NCI-H1105 treated with DMSO at 0.1 percent for 48 hours (cell line): ENCODE measurements at regions not wholly inside any gene's neighbourhood (a gene's known extent, or its start where the extent isn't known, plus 50 kb on each side); places are given as distances from the start of the nearest gene placed in this dataset.
A peak's percentile ranks its signal among the peaks of the same experiment; 100 is the strongest.

Source experiments
- DNase-seq: peaks from one replicate; lab custom pipeline; 2025; lab: John Stamatoyannopoulos, UW

DNA sequence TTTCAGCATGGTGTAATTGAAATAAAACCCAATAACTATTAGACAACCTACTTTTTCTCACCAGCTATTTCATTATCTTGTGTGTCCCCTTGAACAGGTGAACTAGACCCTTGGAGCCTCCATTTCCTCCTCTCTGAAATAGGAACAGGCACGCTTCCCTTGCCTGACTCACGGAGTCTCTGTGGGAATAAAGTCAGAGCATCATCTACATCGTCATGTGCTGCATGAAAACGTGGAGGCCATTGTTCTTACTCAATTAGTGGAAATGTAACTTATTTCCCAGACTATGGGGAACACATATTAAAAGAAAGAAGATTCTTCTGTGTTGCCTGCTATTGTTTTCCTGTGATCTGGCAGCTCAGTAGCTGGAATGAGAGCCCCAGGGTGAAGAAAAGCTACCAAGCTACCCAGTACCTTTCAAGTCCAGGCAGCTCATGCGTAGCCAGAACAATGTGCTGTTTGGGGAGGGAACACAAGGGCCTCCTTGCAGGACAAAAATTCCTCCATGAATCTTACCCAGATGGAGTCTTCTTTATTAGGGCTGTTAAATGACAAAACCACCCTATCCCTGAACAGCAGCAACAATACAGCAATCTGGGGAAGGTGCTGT lies 59.8 kb downstream of the SOX11 start:
- DNase-seq: no peak

DNA sequence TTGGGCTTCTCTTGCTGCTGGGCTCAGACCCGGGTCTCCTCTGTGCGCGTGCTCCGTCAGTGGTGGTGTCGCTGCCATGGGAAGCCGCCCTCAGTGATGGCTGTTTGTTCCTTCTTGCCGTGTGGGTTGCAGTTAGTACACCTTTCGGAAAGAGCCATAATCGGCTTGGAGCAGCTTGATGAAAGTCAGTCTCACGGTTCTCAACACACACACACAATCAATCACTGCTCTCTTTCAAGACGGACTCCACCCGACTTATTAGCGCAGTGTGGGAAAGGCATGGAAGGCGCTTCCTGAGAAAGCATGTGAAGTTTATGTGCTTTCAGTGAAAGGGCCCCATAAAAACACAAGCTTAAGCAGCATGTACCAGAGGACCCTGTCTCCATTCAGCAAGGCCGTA lies 64.1 kb downstream of the SOX11 start:
- DNase-seq: no peak

DNA sequence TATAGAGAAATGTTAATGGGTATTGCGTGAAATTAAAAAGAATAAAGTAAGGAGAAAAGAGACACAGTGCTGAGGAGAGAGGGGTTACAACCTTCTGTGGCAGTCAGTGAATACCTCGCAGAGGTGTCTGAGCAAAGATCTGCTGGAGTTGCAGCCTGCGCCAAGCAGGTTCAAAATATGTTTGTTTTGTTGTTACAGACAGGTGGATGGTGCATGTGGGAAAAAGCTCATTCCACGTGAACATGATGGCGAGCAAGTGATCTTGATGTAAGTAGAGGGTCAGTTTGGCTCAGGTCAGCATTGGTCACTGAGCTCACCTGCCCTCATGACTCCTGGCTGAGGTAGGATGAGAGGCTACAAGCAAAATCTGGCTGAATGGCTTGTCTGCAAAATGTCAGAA lies 66.2 kb downstream of the SOX11 start:
- no peak for DNase-seq

DNA sequence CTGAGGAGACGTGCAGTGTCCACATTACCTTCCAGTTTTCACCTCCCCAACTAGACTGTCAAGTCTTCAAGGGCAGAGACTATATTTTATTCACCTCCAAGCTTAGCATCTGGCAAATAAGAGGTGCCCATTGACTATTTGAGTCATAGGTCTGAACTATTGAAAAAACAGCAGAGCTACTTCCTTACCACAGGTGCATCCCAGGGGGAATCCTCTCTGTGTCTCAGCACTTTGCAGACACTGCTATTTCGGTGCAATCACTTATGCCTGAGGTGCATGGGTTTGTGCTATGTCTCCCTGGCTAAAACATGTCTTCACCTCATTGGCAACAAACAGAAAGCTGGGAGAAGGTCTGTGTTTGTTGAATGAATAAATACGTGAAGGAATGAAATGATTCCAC lies 67.8 kb downstream of the SOX11 start:
- DNase-seq: no peak

DNA sequence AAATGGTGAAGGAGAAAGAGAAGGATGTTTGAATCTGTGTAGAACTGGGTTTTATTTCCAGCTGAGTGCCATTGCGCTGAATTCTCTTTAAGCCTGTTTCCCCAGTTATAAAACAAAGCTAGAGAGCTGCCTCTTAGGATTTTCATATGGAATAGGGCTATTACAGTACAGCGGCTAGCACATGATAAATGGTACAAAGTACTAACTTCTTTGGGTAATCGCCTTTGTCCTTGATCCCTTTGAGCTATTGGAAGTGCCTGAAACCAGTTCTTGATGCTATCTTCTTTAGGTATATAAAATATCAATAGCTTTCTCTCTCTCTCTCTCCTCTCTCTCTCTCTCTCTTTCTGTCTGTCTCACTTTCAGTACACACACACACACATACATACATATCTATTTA lies 71.3 kb downstream of the SOX11 start:
- DNase-seq: no peak

DNA sequence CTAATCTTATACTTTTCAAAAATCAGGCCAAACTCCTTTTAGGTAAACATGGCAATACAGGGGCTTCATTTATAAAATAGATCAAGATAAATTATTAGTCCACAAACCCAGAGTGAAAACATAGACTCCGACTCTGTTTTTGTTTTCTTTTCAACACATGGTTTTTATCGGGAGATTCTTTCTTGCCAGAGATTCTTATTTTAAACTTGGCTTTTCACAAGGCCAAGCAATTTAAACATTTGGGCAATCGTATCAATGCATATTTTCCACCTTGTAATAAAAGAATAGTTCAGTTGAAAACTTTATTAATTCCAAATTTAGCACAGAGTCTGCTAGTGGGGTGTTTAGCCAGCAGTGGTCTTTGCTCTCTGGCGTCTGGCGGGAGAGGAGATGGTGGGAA lies 71.9 kb downstream of the SOX11 start:
- no peak for DNase-seq

DNA sequence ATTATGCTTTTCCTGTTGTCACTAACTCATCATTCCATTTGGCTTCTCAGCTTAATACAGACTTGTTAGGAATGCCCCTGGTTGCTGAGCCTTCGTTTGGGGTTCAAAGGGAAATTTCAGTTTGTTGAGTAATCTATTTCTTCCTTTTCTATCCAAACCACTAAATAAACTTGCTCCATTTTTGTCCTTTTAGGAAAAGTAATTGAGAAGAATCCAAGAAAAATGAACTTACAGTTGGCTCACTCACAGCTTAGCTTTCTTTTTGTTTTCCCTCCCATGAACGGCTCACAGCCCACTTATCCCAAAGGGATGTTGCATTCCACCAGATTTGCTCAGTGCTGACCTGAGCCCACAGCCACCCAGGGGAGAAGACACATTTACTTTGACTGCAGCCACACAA lies 73.9 kb downstream of the SOX11 start:
- no peak for DNase-seq

DNA sequence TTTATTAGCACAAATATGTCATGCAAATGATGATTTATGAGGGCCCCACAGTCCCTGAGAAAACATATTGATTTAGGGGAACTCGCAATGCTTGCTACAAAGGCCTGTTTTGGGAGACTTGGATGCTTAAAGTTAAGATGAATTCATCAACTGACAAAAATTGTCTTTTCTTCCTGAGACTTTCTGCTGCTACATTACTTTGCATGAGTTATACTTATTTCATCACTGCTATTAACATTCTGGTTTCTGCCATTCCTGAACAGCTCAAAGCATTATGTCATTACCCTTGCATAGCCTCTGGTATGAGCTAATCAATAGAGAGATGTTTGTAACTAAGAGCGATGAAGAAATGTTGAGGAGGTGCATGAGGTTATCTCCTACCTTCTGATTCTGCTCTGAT lies 74.4 kb downstream of the SOX11 start:
- DNase-seq: no peak

DNA sequence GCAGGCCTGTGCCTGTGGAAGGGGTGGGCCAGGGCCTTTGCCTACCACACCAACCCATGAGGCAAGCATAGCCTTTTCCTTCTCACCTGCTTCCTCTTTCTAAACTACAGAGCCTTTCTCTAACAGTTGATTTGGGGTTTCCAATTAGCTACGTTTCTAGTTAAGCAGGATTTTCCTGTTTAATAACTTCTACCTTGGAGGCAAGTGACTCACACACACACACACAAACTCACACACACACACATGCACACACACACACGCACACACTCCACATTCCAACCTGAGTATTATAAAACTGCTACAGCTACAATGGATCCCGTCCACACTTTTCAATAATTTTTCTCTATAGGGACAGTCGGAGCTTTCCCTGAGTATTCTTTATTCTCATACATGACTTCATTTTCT lies 84.9 kb downstream of the SOX11 start:
- DNase-seq: no peak

DNA sequence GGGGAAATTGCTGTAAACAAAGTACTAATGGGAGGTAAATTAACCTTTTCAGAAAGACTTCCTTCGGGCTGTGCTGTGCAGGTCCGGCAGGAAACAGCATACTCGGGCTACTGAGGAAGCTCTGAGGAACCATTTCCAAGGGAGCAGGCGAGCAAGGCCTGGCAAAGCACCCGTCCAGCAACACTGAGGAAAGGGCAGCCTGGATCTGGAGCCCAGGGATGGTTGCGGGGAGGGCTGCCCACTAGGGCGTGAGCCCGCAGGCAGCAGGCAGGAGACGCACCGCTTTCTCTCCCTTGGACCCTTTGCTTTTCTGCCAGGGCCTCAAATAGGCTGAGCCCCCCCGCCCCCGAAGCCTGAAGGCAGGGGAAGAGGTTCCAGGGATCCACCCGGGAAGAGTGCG lies 89.5 kb downstream of the SOX11 start:
- no peak for DNase-seq

DNA sequence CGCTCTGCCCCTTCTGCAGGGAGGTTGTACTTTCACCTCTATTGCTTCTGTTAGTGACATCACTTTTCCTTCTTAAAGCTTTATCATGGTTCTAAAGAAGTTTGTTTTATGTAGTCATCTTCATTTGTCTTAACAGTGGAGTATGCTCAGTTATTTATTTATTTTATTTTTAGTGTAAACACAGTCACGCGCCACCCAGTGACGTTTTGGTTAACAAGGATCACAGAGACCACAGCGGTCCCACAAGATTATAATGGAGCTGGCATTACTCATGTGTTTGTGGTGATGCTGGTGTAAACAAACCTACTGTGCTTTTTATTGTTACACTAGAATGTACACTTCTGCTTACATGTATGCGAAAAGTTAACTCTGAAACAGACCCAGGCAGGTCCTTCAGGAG lies 89.9 kb downstream of the SOX11 start:
- DNase-seq: no peak

DNA sequence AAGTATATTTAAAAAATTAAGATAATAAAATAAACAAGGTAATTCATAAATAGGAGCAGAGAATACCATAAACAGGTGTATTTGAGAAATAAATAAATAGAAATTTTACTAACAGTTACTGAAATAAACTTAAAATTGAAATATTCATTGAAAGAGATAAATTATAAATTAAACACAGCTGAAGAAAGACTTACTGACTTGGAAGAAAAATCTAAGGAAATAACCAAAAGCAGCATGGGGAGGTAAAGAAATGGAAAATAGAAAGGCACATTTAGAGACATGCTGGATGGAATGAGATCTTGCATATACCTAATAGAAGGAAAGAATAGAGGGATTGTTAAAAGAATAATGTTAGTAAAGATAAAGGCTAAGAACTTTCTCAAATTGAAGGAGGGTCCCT lies 96.3 kb downstream of the SOX11 start:
- no peak for DNase-seq

DNA sequence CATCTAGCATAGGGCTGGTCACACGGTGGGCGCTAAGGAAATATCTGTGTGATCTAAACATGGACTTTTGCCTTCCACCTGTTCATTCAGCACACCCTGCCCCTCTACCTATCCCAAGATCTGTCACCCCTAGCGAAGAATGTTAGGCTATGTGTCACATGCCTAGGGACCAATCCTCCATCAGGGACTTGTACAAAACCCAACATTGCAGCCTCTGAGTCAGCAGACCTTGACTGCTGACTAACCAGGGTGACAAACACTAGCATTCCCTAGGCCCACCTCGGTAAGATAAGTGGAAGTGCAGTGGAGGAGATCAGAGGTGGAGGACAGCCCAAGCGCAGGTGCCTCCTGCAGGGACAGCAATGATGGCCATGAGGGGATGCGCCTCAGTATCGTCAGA lies 99.2 kb downstream of the SOX11 start:
- no peak for DNase-seq

DNA sequence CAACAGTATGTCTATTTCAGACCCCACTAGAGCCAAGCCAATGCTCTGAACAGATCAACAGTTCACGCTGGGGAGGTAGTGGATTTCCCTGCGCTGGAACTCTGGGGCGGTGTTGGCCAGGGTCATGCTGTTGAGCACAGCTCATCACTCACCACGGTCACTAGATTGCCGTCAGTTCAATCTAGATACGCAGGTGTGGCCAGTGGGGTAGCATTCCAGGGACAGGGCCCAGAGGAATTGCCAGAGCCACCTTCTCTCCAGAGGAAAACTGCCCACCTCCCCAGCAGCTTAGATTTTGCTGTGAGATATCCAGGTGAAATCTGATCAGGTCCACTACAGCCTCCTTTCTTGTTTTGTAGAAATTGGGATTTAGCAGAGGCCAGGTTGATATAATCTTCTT lies 101.8 kb downstream of the SOX11 start:
- no peak for DNase-seq

DNA sequence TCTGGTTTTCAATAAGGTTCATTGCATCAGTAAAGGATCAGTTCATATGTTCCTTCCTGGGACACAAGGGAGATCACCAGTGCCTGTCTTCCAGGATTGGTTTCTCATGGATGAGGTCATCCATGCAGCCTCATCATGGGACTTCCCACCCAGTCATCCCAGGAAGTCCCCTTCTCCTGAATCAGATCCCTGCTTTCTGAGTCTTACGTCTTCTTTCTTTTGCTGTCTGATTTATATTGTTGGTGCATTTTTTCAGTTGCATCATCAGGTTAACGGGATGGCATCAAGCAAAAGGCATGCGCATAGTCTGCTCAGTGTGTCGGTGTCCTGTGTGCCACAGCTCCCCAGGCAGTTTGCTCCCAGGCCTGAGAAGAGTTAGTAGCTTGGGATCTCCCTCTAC lies 105.9 kb downstream of the SOX11 start:
- DNase-seq: no peak

DNA sequence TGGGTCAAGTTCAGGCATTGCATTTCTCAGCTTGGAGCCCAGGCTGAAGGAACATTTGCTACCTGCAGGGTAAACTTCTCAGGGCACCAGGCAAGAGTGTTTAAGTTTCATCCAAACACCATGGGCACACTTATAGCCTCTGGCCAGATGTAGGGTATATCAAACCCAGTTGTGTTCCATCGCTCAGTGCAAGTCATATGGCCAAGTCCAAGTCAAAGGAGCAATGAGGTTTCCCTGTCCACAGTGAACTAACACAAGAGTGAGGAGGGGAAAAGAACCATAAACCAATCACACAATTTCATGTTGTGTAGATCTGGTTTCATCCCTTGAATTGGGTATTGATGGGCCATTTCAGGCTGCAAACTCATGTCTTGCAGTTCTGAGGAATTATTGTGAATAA lies 107.2 kb downstream of the SOX11 start:
- DNase-seq: no peak

DNA sequence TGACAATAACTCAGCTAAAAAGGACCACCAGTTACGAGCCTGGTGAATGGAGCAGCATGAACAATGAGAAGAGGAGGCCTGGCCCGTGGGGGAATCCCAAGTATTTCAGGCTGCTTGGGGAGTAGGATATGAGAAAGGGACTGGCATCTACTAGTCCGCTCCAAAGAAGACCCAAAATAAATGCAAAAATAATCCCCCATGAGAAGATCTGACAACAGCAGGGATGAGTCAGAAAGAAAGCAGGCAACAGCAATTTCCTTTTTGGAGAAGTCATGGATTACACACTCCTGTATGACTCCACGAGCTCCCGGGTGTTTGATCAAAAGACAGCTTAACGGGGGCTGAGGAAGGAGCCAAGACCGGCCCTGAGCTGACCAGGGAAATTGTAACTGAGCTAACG lies 111.4 kb downstream of the SOX11 start:
- DNase-seq: no peak

DNA sequence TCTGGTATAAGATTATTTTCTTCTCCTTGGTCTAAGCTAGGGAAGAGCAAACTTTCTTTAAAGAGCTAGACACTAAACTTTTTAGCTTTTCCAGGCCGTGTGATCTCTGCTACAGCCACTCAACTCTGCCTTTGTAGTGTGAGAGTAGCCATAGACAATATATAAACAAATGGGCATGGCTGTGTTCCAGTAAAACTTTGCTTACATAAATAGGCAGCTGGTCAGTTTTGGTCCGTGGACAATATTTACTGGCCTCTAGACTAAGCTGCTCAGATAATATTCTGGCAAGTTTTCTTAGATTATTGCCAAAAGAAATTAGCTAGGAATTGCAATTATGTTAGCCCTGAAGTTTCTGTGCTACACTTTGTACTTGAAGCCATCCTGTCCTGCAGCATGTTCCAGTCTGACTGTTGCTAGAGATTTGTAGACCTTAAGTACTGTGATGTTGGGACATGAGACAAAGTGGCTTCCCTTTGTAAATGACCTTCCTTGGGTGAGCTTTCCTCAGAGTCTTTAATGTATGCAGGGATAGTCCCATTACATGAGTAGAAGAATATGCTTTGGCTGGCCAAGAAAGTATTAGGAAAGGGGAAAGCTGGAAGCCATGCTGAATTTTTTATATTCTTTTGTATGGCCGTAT lies 126.9 kb downstream of the SOX11 start:
- DNase-seq: no peak

DNA sequence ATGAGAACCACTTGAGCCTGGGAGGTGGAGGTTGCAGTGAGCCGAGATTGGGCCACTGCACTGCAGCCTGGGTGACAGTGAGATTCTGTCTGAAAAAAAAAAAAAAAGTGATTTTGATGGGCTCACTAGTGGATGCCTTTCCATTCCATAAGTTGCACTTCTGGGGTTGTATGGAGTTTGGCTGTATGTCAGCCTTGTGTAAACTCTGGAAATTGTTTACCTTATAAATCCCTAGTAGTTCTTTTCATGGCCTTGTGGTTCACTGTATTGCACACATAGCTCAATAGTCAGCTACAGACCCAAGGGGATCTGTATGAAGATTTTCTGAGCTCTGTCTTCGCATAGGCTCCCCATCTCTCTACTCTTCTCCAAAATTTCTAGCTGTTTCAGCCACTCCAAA lies 131.9 kb downstream of the SOX11 start:
- DNase-seq: no peak

DNA sequence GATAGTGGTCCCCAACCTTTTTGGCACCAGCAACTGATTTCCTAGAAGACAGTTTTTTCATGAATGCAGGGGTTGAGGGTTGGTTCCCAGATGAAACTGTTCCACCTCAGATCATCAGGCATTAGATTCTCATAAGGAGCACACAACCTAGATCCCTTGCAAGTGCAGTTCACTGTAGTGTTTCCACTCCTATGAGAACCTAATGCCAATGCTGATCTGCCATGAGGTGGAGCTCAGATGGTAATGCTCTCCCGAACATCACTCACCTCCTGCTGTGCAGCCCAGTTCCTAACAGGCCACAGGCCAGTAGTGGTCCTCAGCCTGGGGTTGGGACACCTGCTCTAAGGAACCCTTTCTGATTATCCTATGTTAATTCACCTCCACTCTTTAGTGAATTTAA lies 133.5 kb downstream of the SOX11 start:
- no peak for DNase-seq

DNA sequence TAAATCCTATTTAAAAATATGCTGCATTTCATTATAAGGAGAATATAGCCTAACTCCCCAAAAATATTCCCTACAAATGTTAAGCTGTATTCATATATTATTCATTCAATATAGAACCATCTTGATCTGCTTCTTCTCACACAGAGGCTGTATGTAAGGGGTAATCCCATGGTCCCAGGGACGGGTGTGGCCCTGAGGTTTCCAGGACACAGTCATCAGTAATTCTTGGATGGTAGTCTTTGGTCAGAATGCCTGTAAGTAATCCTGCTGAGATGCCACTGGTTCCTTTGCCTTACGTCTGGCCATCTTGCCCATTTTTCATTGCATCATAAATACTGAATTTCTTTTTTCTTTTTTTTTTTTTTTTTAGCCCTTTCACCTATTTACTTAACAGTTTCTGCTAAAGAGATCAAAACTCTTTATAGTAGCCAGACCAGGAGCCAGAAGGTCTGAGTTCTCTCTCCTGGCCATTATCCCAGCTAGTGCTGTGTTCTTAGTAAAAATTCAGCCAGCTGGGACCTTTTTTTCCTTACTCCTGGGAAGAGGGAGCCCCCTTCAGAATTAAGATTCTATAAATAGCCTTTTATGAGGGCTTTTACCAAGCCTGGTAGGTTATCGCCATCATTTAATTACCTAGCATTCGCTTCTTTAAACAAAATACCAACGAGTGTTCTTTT lies 134.9 kb downstream of the SOX11 start:
- peak; percentile 2 for DNase-seq

DNA sequence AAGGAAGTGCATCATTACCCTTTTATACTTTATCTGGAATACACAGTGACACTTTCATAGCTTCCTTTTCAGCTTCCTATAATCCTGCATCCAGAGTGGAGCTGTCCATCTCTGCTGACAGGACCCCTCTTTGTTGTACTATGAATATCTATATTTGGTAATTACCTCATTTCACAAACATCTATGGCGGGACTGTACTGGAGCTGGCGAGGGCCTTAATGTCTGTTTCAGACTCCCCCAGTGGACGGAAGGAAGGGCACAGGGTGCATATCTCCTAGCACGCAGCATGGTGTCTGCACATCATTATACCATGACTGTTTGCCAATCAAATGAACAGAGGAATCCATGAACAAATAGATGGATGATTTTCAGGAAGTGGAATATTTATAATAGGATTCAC lies 142.3 kb downstream of the SOX11 start:
- DNase-seq: no peak

DNA sequence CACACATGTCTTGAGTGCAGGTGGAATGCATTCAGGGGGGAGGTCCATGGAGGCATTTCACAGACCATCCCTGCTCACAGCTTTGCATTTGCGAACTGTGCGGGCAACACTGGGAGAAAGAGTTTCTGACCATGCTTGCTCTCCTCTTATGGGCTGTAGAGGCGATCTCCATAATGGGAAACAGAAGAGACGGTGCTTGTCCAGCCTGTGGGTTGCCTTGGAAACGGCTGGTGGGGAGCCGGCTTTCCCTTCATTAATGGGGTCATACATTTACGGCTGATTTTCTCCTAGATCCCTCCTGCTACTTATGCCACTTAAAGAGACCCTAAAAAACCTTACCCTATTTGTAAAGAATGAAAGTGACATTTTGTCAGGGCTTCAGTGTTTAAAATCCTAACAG lies 147.4 kb downstream of the SOX11 start:
- DNase-seq: no peak

DNA sequence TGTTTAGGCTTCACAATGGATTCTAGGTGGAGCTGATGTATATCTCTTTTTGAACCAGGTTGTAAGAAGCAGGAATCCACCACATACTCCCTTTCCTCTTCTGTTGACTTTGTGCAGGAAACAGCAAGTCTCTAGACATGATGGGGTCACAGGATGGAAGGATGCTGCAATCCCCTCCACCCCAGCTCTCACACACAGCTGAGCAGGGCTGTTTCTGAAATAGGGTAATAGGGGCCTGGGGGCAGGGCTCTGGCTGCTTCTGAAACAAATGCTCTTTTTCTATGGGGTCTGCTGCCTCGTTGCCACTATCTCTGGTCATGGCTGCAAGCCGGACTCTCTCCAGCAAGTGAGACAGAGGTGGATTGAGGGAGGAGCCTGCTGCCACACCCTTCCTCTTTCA lies 148.9 kb downstream of the SOX11 start:
- DNase-seq: no peak
